NCI-H526 treated with DMSO at 0.1 percent for 48 hours (cell line): ENCODE measurements at regions not wholly inside any gene's neighbourhood (a gene's known extent, or its start where the extent isn't known, plus 50 kb on each side); places are given as distances from the start of the nearest gene placed in this dataset.
"Not testable (repeated sequence)": the region's sequence is repeated elsewhere in the genome, so short reads cannot be mapped to it uniquely, and the experiment has no call there.

ENCODE experiments used
- DNase-seq: peaks from one replicate; lab custom pipeline; 2025; lab: John Stamatoyannopoulos, UW

DNA sequence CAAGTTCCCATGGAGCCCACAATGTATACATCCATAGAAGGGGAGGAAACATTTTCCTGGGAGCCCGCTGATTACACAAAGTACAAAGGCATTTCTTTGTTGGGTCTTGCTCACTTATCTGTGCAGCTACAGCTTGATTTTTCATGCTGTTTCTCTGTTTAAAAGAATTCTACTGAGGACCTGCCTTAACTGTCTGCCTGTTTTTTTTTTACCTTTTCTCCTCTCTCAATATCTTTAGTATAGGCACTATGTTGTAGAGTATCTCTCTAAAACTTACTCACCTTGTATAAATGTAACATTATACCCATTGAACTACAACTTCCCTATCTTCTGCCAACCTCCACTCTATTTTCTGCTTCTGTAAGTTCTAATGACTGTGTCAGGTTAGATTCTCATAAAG lies 494.6 kb upstream of the EPHA5 start:
- DNase-seq: no peak

DNA sequence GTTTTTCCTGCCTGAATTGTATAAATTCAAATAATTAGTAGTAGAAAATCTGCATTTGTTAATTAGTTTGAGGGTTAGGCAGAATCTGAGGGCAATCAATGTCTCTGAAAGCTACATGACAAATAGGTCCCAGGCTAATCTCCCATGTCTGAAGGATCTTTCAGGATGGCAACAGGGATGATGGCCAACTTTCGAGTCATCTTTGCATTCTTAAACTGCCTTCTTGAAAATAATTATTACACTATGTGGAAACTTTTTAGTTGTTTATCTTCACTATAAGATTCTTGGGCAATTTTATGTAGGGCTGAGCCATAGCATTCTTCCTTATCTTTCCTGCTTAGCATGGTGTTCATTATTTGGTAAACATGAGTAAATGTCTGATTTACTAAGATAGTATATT lies 490.3 kb upstream of the EPHA5 start:
- no peak for DNase-seq

DNA sequence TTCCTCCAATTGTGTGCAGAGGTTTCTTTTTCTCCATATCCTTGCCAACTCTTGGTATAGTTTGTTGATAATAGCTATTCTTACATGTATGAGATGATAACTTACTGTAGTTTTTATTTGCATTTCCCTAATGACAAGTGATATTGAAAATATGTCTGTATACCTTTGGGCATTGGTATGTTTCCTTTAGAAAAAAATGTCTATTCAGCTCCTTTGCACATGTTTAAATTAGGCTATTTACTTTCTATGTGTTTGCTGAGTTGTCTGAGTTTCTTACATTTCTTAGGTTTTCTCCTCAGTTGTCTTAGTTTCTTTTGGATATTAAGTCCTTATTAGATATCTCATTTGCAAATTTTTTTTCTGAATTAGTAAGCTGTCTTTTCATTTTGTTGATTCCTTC lies 487.3 kb upstream of the EPHA5 start:
- no peak for DNase-seq

- no peak for DNase-seq
Measured at GRCh38 chr4:66130042-66130441, 459.8 kb upstream of the EPHA5 start.

- no peak for DNase-seq
Measured at GRCh38 chr4:66123831-66124413, 453.6 kb upstream of the EPHA5 start.

DNA sequence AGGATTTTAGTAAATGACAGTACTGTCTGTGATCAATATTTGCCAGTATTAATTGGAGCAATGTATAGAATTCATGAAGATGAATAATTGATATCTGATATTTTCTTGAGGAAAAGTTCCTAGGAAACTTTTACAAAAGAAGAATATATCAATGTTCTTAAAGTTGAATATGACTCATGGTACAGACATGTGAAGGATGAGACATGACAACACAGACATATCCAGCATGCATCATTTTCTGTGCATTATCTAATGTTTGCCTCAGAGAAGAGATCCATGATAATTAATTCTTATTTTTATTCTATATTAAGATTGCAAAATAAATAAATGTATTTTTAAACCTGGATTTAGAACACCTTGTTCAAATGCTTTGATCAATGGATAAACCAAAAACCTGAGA lies 452.9 kb upstream of the EPHA5 start:
- DNase-seq: no peak

- DNase-seq: not testable (repeated sequence)
Measured at GRCh38 chr4:66115231-66115630, 444.9 kb upstream of the EPHA5 start.

DNA sequence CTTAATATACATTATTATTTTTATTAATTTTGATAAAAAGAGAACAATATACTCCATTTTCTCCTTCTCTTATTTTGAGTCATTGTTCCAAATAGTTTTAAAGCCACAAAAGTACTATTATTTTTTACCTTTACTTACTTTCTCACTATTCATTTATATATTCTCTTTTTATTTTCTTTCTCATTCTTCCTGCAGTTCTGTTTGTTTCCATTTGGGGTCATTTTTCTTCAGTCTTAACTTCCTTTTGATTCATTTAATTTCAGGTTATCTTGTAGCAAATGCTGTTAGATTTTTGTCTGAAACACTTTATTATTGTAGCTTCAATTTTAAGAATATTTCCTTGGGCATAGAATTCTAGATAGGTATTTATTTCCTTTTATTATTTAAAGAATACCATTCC lies 438.6 kb upstream of the EPHA5 start:
- no peak for DNase-seq

DNA sequence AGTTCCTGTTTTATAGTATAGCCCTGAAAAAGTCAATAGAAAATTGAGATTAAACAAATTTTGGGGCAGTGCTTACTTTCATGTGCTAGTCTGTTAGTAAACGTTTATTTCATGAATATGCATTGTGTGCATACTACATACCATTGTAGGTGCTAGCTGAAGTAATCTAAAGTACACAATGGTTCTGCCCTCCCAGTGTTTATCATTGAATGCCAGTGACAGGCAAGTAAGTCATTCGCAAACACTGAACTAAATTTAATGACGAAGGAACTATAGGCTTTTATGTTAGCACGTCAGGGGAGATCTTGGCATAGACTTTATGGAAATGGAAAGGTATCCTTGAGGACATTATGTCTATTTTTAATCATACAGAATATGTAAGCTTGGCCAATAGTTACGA lies 426.9 kb upstream of the EPHA5 start:
- DNase-seq: peak; percentile 75

- no peak for DNase-seq
Measured at GRCh38 chr4:66095065-66095464, 424.8 kb upstream of the EPHA5 start.

GRCh38 chr4:66094070-66094469 lies 423.8 kb upstream of the EPHA5 start:
- no peak for DNase-seq

GRCh38 chr4:66091786-66092185 lies 421.5 kb upstream of the EPHA5 start:
- DNase-seq: no peak

- no peak for DNase-seq
Measured at GRCh38 chr4:66073961-66074360, 403.7 kb upstream of the EPHA5 start.

- DNase-seq: no peak
Measured at GRCh38 chr4:66071911-66072310, 401.6 kb upstream of the EPHA5 start.

- no peak for DNase-seq
Measured at GRCh38 chr4:66062921-66063320, 392.6 kb upstream of the EPHA5 start.

DNA sequence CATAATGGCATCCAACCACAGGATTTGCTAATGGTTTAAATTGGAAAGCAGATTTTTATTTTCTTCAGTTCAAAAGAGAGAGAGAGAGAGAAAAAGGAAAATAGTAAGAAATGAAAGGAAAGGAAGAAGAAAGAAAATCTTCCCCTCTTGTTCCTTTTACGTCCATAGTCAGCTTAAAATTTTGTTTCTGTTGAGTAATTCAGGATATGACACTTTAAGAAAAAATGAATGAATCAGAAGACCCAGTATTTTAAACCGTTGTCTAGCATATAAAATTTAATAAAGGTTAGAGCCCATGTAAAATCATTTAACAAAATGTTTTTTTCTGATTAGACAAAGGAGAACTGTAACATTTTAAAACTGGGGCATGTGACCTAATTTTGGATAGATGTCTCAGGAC lies 391.8 kb upstream of the EPHA5 start:
- no peak for DNase-seq

- no peak for DNase-seq
Measured at GRCh38 chr4:66059556-66059955, 389.3 kb upstream of the EPHA5 start.

GRCh38 chr4:66059136-66059535 lies 388.8 kb upstream of the EPHA5 start:
- DNase-seq: no peak

DNA sequence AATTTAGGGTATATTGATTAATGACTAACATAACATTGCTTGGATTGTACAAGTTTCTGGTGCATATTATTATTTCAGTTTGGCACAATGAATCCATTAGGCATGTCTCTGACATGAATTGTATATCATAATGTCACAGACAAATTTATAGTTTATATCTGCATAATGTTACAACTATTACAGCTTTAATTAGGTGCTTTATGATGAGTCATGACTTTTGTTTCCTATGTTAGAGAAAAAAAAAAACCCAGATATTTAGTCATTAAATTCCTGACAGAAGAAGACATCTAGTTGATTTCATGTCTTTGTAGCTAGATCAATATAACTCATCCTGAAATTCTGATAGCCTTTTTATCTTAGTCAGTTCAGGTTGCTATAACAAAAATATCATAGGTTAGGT lies 385.7 kb upstream of the EPHA5 start:
- no peak for DNase-seq

DNA sequence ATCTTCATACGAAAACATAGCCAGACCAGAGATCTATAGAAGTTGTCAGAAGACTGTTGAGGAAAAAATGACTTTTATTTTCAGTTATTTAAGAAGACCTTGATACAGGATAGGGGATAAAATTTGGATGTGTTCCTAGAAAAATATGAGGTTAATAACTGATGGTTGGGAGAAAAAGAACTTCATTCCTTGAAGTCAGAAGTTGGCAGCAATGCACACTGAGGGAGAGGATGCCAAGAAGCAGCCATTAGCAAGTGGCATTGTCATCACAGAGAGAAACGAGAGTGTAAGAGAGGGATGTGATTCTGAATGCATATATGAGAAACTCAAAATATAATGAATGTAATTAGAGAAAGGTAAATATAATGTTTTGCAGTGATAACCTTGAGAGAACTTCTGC lies 382.1 kb upstream of the EPHA5 start:
- no peak for DNase-seq

DNA sequence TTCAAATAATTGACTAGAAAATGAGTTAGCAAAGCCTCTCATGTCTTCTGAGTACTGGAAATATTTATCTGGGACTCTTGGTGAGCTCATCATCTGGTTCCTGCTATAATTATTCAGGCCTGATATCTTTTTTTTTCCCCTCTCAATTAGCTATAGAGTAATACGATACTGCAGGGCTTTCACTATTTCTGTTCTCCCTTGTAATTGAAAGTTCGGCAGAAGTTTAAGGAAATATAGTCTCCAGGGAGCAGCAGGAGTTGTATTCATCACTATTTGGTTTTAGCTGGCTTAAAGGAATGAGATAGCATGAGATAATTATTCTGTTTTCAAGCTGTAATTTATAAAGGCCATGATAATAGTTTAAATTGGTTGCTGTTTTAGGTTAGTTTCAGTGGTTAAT lies 378.6 kb upstream of the EPHA5 start:
- no peak for DNase-seq

- DNase-seq: no peak
Measured at GRCh38 chr4:66045913-66046312, 375.6 kb upstream of the EPHA5 start.

- DNase-seq: no peak
Measured at GRCh38 chr4:66035701-66036100, 365.4 kb upstream of the EPHA5 start.

DNA sequence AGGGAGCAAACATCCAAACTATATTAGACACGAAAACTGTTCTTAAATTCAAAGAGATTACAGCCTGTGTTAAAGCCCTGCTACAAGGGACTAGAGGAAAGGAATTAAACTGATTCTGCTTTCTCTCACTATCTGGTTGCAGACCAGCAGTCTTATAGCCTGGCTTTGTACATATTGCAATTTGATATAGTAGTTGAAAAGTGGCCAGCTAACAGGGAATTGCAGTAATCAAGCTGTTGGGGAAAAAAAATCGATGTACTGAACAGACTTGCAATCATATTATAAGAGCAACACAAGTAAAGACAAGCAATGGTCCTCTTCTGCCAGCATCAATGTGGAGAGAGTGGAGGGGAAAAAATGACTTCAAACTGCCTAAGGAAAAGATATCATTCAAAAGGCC lies 364.4 kb upstream of the EPHA5 start:
- no peak for DNase-seq

DNA sequence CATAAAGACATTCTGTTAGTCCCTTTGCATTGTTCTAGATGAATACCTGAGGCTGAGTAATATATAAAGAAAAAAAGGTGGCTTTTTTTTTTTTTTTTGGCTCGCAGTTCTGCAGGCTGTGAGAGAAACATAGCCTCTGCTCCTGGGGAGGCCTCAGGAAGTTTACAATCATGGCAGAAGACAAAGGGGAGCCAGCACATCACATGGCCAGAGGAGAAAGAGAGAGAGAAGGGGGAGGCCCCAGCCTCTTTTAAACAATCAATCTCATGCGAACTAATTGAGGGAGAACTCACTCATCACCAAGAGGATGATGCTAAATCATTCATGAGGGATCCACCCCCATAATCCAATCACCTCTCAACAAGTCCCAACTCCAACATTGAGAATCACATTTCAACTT lies 364.0 kb upstream of the EPHA5 start:
- DNase-seq: no peak
